ENCODE measurements at regions not wholly inside any gene's neighbourhood (a gene's known extent, or its start where the extent isn't known, plus 50 kb on each side); places are given as distances from the start of the nearest gene placed in this dataset.

DNA sequence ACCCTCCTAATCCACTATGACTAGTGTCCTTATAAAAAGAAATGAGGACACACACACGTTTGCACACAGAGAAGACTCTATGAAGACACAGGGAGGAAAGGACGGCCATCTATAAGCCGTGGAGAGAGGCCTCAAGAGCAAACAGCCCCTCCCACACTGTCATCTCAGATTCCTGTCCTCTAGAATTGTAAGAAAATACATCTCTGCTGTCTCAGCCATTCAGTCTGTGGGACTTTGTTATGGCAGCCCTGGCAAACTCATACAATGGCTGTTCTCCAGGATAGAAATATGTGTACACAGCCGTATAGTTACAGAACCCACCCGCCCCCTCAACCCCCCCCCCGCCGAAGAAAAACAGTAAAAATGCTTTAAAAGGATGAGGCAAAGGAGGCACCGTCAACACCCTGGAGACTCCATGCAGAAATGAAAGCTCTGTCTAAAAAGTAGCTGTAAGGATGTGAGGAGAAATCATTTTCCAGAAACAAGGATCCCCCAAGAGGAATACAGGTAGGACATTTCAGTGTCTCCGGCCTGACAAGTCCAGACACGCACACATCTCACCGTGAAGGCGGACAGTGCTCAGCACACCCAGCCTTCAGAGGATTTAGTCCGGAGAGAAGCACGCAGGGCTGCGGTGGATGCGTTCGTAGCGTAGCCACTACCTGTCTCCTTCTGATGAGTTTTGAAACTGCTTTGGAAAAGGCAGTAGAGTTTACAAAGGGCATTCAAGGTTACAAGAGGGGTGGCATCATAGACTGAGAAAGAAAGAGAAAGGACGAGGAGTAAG, 110.8 kb upstream of the ERCC6L2 start:
- intact Hi-C loops (cut with micrococcal nuclease), result no loop called here
- no peak for DNase-seq (ENCODE audit: low spot score)
- Mint-ChIP-seq H3K9me3 (no peaks in the 10 kb centered on the region), H3K27me3 (ENCODE audit: low read depth) (peaks cover 6% of the 10 kb centered on the region), H3K4me1 (ENCODE audit: low read depth) (peaks cover 2% of the 10 kb centered on the region), H3K4me3 (ENCODE audit: low read depth) (no peak overlapping the region), H3K36me3 (ENCODE audit: low read depth) (no peaks in the 10 kb centered on the region), H3K27ac (no peak overlapping the region)

DNA sequence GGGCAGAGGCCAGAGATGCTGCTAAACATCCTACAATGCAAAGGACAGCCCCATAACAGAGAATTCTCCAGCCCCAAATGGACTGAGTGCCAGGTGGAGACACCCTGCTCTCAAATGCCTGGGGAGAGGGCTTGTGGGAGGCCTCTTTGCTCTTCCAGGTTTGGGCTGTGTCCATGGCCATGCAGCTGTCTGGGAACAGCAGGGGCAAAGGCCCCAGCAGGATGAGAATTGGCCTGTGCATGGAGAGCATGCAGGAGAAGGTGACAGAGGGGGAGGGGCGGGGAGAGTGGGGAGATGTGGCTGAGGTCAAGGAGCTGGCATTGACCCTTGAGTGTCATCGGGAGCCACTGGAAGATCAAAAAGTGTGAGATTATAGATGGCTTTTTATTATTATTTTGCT, 111.5 kb upstream of the ERCC6L2 start:
- intact Hi-C loops (cut with micrococcal nuclease), result no loop called here
- Mint-ChIP-seq H3K36me3 (ENCODE audit: low read depth) (no peaks in the 10 kb centered on the region), H3K4me3 (ENCODE audit: low read depth) (no peak overlapping the region), H3K27me3 (ENCODE audit: low read depth) (peaks cover 10% of the 10 kb centered on the region), H3K9me3 (no peaks in the 10 kb centered on the region), H3K27ac (no peak overlapping the region), H3K4me1 (ENCODE audit: low read depth) (peaks cover 2% of the 10 kb centered on the region)
- DNase-seq (ENCODE audit: low spot score), result no peak

DNA sequence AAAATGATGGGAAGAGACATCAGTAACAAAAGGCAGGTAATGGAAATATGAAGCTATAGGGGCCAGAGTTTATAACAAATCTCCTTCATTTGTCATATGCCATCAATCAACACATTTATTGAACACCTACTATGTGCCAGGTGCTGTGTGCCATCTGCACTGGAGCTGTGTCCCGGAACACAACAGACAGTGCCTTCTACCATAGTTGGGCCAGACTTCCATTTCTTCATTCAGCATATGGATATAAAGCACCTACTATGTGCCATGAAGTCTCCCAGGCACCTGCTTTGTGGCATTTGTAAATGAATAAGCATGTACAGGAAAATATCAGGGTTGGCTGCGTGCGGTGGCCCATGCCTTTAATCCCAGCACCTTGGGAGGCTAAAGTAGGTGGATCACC, 112.5 kb upstream of the ERCC6L2 start:
- Mint-ChIP-seq H3K9me3 (no peaks in the 10 kb centered on the region), H3K36me3 (ENCODE audit: low read depth) (no peaks in the 10 kb centered on the region), H3K4me3 (ENCODE audit: low read depth) (no peak overlapping the region), H3K4me1 (ENCODE audit: low read depth) (peaks cover 2% of the 10 kb centered on the region), H3K27ac (no peak overlapping the region), H3K27me3 (ENCODE audit: low read depth) (peaks cover 10% of the 10 kb centered on the region)
- intact Hi-C loops (cut with micrococcal nuclease), result no loop called here
- DNase-seq (ENCODE audit: low spot score), result no peak

DNA sequence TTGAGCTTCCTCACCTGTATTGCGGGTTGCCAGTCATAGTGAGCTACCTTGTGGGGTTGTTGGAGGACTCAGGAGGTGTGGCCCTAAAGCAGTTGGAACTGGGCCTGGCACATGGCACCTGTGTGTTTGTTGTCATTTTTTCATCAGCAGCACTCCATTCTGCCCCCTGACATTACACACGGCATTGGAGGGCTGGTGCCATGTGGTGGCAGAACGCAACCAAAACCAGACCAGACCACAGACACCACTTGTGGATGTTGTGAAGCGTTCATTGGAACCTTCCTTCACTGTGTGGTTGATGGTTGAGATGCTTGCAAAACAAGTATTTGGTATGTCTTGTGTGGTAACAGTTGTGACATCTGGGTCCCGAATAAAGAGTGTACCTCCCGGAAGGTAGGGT, 113.2 kb upstream of the ERCC6L2 start:
- DNase-seq (ENCODE audit: low spot score), result no peak
- Mint-ChIP-seq H3K4me1 (ENCODE audit: low read depth) (peaks cover 2% of the 10 kb centered on the region), H3K36me3 (ENCODE audit: low read depth) (no peaks in the 10 kb centered on the region), H3K27ac (no peak overlapping the region), H3K9me3 (no peaks in the 10 kb centered on the region), H3K4me3 (ENCODE audit: low read depth) (no peak overlapping the region), H3K27me3 (ENCODE audit: low read depth) (peaks cover 15% of the 10 kb centered on the region)
- intact Hi-C loops (cut with micrococcal nuclease), result no loop called here

DNA sequence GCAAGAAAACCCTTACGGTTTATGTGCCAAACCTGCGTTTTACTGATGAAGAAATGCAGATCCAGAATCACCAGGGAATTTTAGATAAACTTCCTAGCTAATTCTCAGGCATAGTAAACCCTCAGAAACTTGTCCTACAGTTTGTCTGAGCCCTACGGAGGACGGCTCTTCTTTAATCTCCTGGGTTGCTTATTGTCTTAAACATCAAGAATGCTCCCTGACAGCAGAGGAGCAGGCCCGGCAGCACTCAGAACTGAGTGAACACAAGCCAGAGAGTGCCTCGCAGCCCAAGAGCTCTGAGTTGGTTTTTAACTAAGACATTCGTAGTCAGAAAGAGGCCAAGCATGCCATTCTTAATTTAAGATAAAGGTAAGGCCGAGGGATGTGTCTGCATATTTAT, 114.7 kb upstream of the ERCC6L2 start:
- no peaks in the 10 kb centered on the region for H3K9me3 Mint-ChIP-seq
- intact Hi-C loops (cut with micrococcal nuclease), result no loop called here
- no peaks in the 10 kb centered on the region for H3K36me3 Mint-ChIP-seq (ENCODE audit: low read depth)
- no peak overlapping the region for H3K4me3 Mint-ChIP-seq (ENCODE audit: low read depth)
- peaks cover 2% of the 10 kb centered on the region for H3K4me1 Mint-ChIP-seq (ENCODE audit: low read depth)
- DNase-seq (ENCODE audit: low spot score), result no peak
- peaks cover 20% of the 10 kb centered on the region for H3K27me3 Mint-ChIP-seq (ENCODE audit: low read depth)
- H3K27ac Mint-ChIP-seq, result no peak overlapping the region

DNA sequence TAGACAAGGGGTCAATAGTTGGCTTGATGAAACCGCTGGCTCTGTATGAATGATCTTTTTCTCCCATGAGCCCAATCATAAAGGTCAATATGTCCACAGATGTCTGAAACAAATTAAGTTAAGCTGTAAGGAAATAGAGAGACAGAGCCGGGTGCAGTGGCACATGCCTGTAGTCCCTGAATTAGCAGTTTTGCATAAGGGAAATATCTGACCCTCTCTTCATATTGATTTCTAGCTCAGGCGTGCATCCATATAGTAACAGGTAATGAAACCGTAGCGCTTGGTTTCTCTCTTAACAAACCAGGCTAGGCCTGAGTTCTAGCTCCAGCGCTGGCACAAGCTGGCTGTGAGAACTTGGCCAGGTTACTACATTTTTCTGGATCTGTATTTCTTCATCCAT, 118.1 kb upstream of the ERCC6L2 start:
- no peak overlapping the region for H3K4me3 Mint-ChIP-seq (ENCODE audit: low read depth)
- H3K9me3 Mint-ChIP-seq, result no peaks in the 10 kb centered on the region
- H3K27ac Mint-ChIP-seq, result no peak overlapping the region
- H3K36me3 Mint-ChIP-seq (ENCODE audit: low read depth), result no peaks in the 10 kb centered on the region
- peaks cover 30% of the 10 kb centered on the region for H3K27me3 Mint-ChIP-seq (ENCODE audit: low read depth)
- intact Hi-C loops (cut with micrococcal nuclease), result no loop called here
- DNase-seq (ENCODE audit: low spot score), result no peak
- H3K4me1 Mint-ChIP-seq (ENCODE audit: low read depth), result no peaks in the 10 kb centered on the region

DNA sequence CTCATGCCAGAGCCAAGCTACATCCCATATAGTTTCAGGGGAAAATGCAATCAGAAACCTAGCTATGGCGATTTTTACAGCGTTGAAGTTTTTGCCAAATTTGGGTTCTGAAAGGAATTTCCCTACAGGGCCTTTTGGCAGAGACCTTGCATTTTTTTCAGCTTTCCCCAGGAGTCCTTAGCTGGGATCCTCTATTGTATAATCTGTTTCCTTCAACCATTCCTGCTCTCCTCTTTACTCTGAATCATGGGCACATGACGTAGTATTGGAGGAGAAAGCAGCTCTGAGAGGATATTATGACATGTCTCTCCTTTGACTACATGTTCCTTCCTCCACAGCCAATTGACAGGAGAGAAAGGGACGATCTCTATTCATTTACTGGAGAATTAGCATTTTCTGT, 118.5 kb upstream of the ERCC6L2 start:
- intact Hi-C loops (cut with micrococcal nuclease), result no loop called here
- Mint-ChIP-seq H3K36me3 (ENCODE audit: low read depth) (no peaks in the 10 kb centered on the region), H3K27ac (no peak overlapping the region), H3K27me3 (ENCODE audit: low read depth) (peaks cover 30% of the 10 kb centered on the region), H3K4me1 (ENCODE audit: low read depth) (no peaks in the 10 kb centered on the region), H3K9me3 (no peaks in the 10 kb centered on the region), H3K4me3 (ENCODE audit: low read depth) (no peak overlapping the region)
- DNase-seq (ENCODE audit: low spot score), result no peak

DNA sequence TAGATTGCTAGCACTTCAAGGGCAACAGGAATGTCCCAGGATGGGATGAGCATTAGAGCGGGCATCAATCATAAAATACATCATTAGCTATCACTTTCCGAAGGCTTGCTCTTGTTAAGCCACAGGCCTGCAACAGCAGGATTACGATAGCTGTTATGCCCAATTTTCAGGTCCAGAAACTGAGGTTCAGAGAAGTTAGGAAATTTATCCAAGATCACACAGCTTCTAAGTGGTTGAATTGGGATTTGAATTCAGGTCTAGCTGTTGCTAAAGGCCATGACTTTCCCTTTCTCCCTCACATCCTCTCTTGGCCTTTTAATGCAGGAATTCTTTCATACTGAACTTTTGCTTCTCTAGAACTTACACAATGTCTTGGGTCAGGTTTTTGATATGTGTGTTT, 119.4 kb upstream of the ERCC6L2 start:
- intact Hi-C loops (cut with micrococcal nuclease), result no loop called here
- Mint-ChIP-seq H3K4me3 (ENCODE audit: low read depth) (no peak overlapping the region), H3K4me1 (ENCODE audit: low read depth) (peaks cover under 1% of the 10 kb centered on the region), H3K36me3 (ENCODE audit: low read depth) (no peaks in the 10 kb centered on the region), H3K27ac (no peak overlapping the region), H3K27me3 (ENCODE audit: low read depth) (peaks cover 31% of the 10 kb centered on the region), H3K9me3 (no peaks in the 10 kb centered on the region)
- DNase-seq (ENCODE audit: low spot score), result no peak

DNA sequence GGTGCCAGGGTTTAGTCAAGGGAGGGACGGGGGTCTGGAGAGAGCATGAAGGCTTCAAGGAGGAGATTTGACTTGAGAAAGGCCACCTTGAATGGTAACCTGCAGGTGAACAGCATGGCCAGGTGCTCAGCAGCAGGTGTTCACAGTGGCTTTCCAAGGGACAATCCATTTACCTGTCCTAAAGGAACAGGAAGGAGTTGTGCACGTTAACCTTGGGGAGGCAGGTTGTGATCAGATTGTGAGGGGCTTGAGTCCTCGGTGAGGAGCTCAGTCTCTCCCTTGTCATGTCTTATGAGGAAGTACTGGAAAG, 120.1 kb upstream of the ERCC6L2 start:
- no peak overlapping the region for H3K27ac Mint-ChIP-seq
- no peak for DNase-seq (ENCODE audit: low spot score)
- H3K4me3 Mint-ChIP-seq (ENCODE audit: low read depth), result no peak overlapping the region
- intact Hi-C loops (cut with micrococcal nuclease), result no loop called here
- no peaks in the 10 kb centered on the region for H3K36me3 Mint-ChIP-seq (ENCODE audit: low read depth)
- H3K9me3 Mint-ChIP-seq, result no peaks in the 10 kb centered on the region
- peaks cover 3% of the 10 kb centered on the region for H3K4me1 Mint-ChIP-seq (ENCODE audit: low read depth)
- H3K27me3 Mint-ChIP-seq (ENCODE audit: low read depth), result peaks cover 33% of the 10 kb centered on the region

DNA sequence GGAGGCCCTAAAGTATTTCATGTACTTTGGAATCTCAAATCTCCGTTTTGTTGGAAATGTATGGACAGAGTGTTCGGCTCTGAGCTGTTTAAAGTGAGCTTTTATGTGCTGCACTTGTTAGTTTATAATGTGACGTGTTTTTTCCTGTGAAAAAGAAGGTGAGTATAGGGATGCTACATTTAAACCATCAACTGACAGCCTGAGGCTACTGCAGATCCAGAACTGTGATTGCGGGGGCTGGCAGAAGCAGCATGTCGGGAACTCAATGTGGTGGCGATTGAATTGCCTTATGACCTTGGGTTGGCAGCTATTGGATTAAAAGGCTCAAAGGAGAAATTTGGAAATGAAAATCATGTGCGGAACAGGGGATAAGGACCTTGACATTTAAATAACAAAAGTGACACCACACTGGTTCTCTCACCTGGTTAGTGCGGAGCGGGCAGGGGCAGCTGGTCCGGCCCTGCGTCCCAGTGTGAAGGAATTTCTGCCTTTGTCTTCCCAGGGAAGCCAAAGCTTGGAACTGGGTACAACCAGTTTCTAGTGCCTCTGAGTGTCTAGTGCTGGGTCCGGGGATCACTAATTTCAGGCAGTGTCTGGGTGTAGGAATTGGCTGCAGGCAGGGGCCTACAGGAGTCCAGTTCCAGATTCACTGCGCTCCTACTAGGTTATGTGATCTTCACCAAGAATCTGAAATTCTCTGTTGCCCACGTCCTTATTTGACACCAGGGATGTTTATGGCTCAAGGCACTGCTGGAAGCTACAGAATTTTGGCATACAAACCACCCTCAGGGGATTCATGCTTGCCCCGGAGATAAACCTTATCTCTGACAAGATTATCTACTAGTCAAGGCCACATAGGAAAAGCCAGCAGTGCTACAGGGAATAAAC, 120.7 kb upstream of the ERCC6L2 start:
- H3K27me3 Mint-ChIP-seq (ENCODE audit: low read depth), result peaks cover 28% of the 10 kb centered on the region
- no peak overlapping the region for H3K4me3 Mint-ChIP-seq (ENCODE audit: low read depth)
- DNase-seq (ENCODE audit: low spot score), result no peak
- intact Hi-C loops (cut with micrococcal nuclease), result no loop called here
- H3K4me1 Mint-ChIP-seq (ENCODE audit: low read depth), result peaks cover 5% of the 10 kb centered on the region
- no peaks in the 10 kb centered on the region for H3K9me3 Mint-ChIP-seq
- no peaks in the 10 kb centered on the region for H3K36me3 Mint-ChIP-seq (ENCODE audit: low read depth)
- H3K27ac Mint-ChIP-seq, result no peak overlapping the region

DNA sequence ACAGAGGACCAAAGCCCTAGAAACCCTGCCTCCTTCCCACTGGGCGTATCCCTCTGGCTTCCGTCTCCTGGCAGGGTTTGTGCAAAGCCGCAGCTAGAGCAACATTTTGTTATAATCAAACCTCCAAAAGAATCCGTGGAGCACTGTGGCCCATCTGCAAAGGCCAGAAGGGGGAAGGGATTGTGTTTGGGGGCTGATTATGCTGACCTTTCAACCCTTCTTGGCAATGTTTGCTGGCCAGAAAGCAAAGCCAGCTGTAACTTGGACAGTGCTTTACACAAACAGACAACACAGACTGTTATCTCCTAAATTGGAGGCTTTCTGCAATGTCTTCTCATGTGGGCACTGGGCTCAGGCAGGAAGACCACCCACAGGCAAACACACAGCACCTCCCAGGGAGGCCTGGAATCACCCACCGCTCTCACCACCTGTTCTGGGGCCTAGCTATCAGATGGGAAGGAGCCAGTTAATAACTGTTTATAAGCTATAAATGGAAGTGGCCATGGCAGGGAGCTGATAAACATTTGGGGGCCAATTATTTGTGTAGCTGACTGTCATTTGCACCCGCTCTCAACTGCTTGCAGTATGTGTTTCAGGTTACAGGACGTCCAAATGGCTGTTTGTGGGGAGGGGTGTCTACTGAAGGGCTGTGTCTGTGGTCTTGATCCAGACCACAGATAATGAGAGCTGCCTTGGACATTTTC, 121.6 kb upstream of the ERCC6L2 start:
- no peaks in the 10 kb centered on the region for H3K9me3 Mint-ChIP-seq
- peaks cover 26% of the 10 kb centered on the region for H3K27me3 Mint-ChIP-seq (ENCODE audit: low read depth)
- H3K27ac Mint-ChIP-seq, result no peak overlapping the region
- H3K4me1 Mint-ChIP-seq (ENCODE audit: low read depth), result peaks cover 8% of the 10 kb centered on the region
- no peak overlapping the region for H3K4me3 Mint-ChIP-seq (ENCODE audit: low read depth)
- DNase-seq (ENCODE audit: low spot score), result no peak
- intact Hi-C loops (cut with micrococcal nuclease), result no loop called here
- no peaks in the 10 kb centered on the region for H3K36me3 Mint-ChIP-seq (ENCODE audit: low read depth)

DNA sequence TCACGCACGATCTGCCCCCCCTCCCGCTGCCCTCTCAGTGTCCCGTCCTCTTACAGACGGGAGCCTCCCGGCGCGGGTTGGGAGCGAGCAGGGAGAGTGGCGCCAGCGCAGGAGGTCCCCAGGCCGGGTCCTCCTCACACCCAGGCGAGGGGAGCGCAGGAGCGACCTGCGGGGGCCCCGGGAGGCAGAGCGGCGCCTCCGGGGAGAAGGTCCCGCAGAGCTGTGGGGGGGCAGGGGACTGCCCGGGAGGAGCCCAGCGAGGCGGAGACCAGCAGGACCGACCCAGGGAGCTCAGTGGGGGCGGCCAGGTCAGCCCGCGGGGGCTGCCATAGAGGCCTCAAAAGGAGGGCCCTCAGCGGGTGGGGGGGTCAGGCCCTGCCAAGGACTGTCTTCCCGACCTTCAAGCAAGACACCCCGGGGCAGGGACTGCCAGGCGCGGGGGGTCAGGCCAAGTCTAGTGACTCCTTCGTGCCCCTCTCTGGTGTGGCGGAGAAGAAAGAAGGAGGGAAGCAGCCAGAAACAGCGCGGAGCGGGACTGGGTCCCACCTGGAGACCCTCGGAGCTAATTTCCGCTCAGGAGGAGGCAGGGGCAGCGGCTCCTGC, 123.3 kb upstream of the ERCC6L2 start:
- Mint-ChIP-seq H3K27ac (no peak overlapping the region), H3K4me1 (ENCODE audit: low read depth) (peaks cover 8% of the 10 kb centered on the region), H3K9me3 (no peaks in the 10 kb centered on the region), H3K4me3 (ENCODE audit: low read depth) (no peak overlapping the region), H3K36me3 (ENCODE audit: low read depth) (no peaks in the 10 kb centered on the region), H3K27me3 (ENCODE audit: low read depth) (peaks cover 21% of the 10 kb centered on the region)
- no peak for DNase-seq (ENCODE audit: low spot score)
- intact Hi-C loops (cut with micrococcal nuclease), result no loop called here

DNA sequence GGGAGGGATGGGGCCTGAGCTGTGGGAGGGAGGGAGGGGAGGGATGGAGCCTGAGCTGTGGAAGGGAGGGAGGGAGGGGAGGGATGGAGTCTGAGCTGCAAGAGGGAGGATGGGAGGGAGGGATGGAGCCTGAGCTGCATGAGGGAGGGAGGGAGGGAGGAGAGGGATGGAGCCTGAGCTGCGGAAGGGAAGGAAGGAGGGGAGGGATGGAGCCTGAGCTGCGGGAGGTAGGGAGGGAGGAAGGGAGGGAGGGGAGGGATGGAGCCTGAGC, 124.0 kb upstream of the ERCC6L2 start:
- intact Hi-C loops (cut with micrococcal nuclease), result no loop called here
- H3K36me3 Mint-ChIP-seq (ENCODE audit: low read depth), result no peaks in the 10 kb centered on the region
- no peaks in the 10 kb centered on the region for H3K9me3 Mint-ChIP-seq
- no peak for DNase-seq (ENCODE audit: low spot score)
- H3K27me3 Mint-ChIP-seq (ENCODE audit: low read depth), result peaks cover 21% of the 10 kb centered on the region
- H3K4me1 Mint-ChIP-seq (ENCODE audit: low read depth), result peaks cover 8% of the 10 kb centered on the region
- no peak overlapping the region for H3K4me3 Mint-ChIP-seq (ENCODE audit: low read depth)
- no peak overlapping the region for H3K27ac Mint-ChIP-seq
